ENCODE measurements at regions not wholly inside any gene's neighbourhood (a gene's known extent, or its start where the extent isn't known, plus 50 kb on each side); places are given as distances from the start of the nearest gene placed in this dataset.

DNA sequence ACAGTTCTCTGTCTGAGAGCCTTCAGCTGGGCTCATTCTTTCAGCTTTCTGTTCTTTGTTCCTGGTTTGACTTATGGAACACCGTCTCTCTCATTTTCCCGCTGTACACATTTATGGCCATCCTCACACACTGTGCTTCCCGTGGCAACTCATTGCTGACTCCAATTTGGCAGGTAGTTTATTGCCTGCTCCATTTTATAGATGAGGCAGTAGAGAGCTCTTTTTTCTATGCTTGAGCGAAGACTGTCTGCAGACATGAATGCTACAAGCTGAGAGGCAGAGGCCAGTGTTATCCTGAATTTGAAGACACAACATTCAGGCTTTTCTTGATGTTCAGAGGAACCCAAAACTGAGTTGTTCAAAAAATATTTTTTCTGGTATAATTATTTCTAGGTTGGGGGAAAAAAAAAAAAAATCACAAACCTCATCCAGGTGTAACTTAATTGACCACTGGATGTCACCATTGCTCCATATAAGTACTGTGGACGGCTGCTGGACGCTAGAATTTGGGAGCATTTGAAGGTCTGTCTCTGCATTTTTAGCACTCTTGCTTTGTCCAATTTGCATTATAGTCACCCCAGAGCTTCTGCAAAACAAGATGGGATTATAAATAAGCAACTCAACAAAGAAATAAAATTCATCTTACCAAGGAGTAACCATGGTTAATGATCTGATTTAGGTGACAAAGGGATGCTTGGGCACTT, 83.5 kb downstream of the HRH4 start:
- peak in 1 of 3 experiments; percentile 33 for TF ChIP-seq CTCF (IDR thresholded peaks at IDR 0.05)
- TF ChIP-seq POLR2A (IDR thresholded peaks at IDR 0.05): no peak

Data from testis (tissue), 2 donors.